GM12878 (cell line): ENCODE measurements at regions not wholly inside any gene's neighbourhood (a gene's known extent, or its start where the extent isn't known, plus 50 kb on each side); places are given as distances from the start of the nearest gene placed in this dataset.

ENCODE experiments used
- ATAC-seq: fragments of 200-7000 bp; cut with Tn5 transposase; 3 replicates; pipeline ENCODE4 v1.9.1; 2020; ENCODE audit warnings: mild to moderate bottlenecking, moderate library complexity
- BruUV-seq: library from RNA; stranded (reverse); fragments of 400-500 nt; replicated peaks from 2 replicates; lab custom pipeline; 2021; lab: Mats Ljungman, UMichigan
- CTCF ChIA-PET: fragments of 300-600 bp; sonication (Branson Sonifier 250); formaldehyde crosslinking; extraction: SDS; loops from one replicate; lab custom pipeline; 2021; ENCODE audit warnings: inconsistent platforms; lab: Yijun Ruan, JAX
- POLR2A ChIA-PET: fragments of 350-600 bp; formaldehyde crosslinking; extraction: SDS; loops from one replicate; lab custom pipeline; 2021; ENCODE audit warnings: inconsistent platforms; lab: Charles Lee
- RAD21 ChIA-PET: fragments of 300-600 bp; sonication (Branson Sonifier 250); formaldehyde crosslinking; loops from one replicate; lab custom pipeline; 2023; ENCODE audit warnings: antibody characterized with exemption; ENCODE audit not compliant: unreplicated experiment; lab: Charles Lee
- SMC1A ChIA-PET: fragments of 300-600 bp; sonication (Branson Sonifier 250); formaldehyde crosslinking; loops from one replicate; lab custom pipeline; 2023; ENCODE audit not compliant: unreplicated experiment, uncharacterized antibody; lab: Charles Lee
- DNase-seq: peaks from one replicate; pipeline ENCODE4 v3.0.0-alpha.2; 2011; ENCODE audit warnings: low read depth, low spot score
- FAIRE-seq: peaks from 3 replicates; lab custom pipeline; 2011; peaks lifted over from hg19 to GRCh38; lab: Jason Lieb, UNC
- H2AFZ ChIP-seq: 2 replicates; pipeline ENCODE4 v1.6.0; 2011; ENCODE audit warnings: low read depth, low read length, control low read depth; ENCODE audit not compliant: control insufficient read depth
- H3K27ac ChIP-seq: 2 replicates; pipeline ENCODE4 v1.5.1; 2011; ENCODE audit warnings: control low read depth; ENCODE audit not compliant: control insufficient read depth, insufficient read depth
- H3K27me3 ChIP-seq, 2 experiments: replicated peaks in 1 of 2; 2 replicates each; pipeline versions ENCODE4 v1.6.0 to v1.6.1; 2011; ENCODE audit warnings: low read length in 1 of 2; ENCODE audit not compliant: control insufficient read depth in 2 of 2, insufficient read depth in 2 of 2
- H3K36me3 ChIP-seq, 2 experiments: 2 replicates each; pipeline ENCODE4 v1.5.1; 2011; ENCODE audit warnings: low read length in 1 of 2; ENCODE audit not compliant: control insufficient read depth in 2 of 2, insufficient read depth in 2 of 2
- H3K4me1 ChIP-seq: 2 replicates; pipeline ENCODE4 v1.6.1; 2011; ENCODE audit warnings: mild to moderate bottlenecking, low read length, moderate library complexity, mixed read lengths; ENCODE audit not compliant: control insufficient read depth, insufficient read depth
- H3K4me2 ChIP-seq: 2 replicates; pipeline ENCODE4 v1.6.0; 2011; ENCODE audit warnings: control low read depth; ENCODE audit not compliant: control insufficient read depth, insufficient read depth
- H3K4me3 ChIP-seq: fragments of 200-600 bp; sonication (generic); 2 replicates; pipeline ENCODE4 v1.5.1; 2016
- H3K79me2 ChIP-seq: 2 replicates; pipeline ENCODE4 v1.6.0; 2011; ENCODE audit warnings: low read length; ENCODE audit not compliant: control insufficient read depth, insufficient read depth
- H3K9ac ChIP-seq: 2 replicates; pipeline ENCODE4 v1.8.0; 2011; ENCODE audit warnings: low read length, control low read depth, mixed read lengths; ENCODE audit not compliant: control insufficient read depth, insufficient read depth
- H3K9me3 ChIP-seq: replicated peaks from 3 replicates; pipeline ENCODE4 v1.5.1; 2011; ENCODE audit warnings: mild to moderate bottlenecking, low read length; ENCODE audit not compliant: control insufficient read depth, insufficient read depth
- H4K20me1 ChIP-seq: 2 replicates; pipeline ENCODE4 v1.6.0; 2011; ENCODE audit not compliant: control insufficient read depth, insufficient read depth
- E2F8 ChIP-seq: fragments of 450-650 bp; IDR thresholded peaks from 2 replicates; pipeline ENCODE4 v1.6.1; 2018; ENCODE audit warnings: mild to moderate bottlenecking, low read depth, moderate library complexity; ENCODE audit not compliant: partially characterized antibody
- LARP7 ChIP-seq: fragments of 450-650 bp; IDR thresholded peaks from 2 replicates; pipeline ENCODE4 v1.6.1; 2017; ENCODE audit warnings: mild to moderate bottlenecking
- NR2C1 ChIP-seq: fragments of 450-650 bp; IDR thresholded peaks from 2 replicates; pipeline ENCODE4 v1.6.1; 2017; ENCODE audit warnings: antibody characterized with exemption, mild to moderate bottlenecking, moderate library complexity
- SUZ12 ChIP-seq: fragments of 200-600 bp; sonication (generic); IDR thresholded peaks from one replicate; pipeline ENCODE4 v1.6.1; 2018; ENCODE audit warnings: antibody characterized with exemption, mild to moderate bottlenecking; ENCODE audit not compliant: unreplicated experiment
- ZNF207 ChIP-seq: fragments of 450-650 bp; IDR thresholded peaks from 2 replicates; pipeline ENCODE4 v1.6.1; 2014; ENCODE audit warnings: antibody characterized with exemption, mild to moderate bottlenecking, borderline replicate concordance
- ZNF592 ChIP-seq: fragments of 450-650 bp; IDR thresholded peaks from 2 replicates; pipeline ENCODE4 v1.6.1; 2017; ENCODE audit warnings: mild to moderate bottlenecking, moderate library complexity
- WGBS: methylation state at CpG from one replicate; pipeline ENCODE4 v1.1.6; 2016; ENCODE audit warnings: low lambda C conversion rate; ENCODE audit not compliant: insufficient replicate concordance, insufficient coverage; ENCODE audit errors: missing lambda C conversion rate; 5-methylcytosine and 5-hydroxymethylcytosine counted together
- in situ Hi-C: fragments of 300-500 bp; cut with MboI; formaldehyde crosslinking; loops from 9 replicates; pipeline ENCODE4 v1.14.3; 2018; ENCODE audit warnings: mixed read lengths
- intact Hi-C: fragments of 100-400 bp; cut with micrococcal nuclease; formaldehyde crosslinking; loops from one replicate; pipeline ENCODE4 v1.14.2; 2022; ENCODE audit not compliant: unreplicated experiment

- no peak for TF ChIP-seq ZNF592
- TF ChIP-seq ZNF207, result no peak
- TF ChIP-seq LARP7, result no peak
Observed at GRCh38 chr3:106348139-106348690, 479.4 kb upstream of the CBLB start (continued).

GRCh38 chr3:106349191-106349881 lies 480.5 kb upstream of the CBLB start:
- H3K79me2 ChIP-seq, result no peaks in the 10 kb centered on the region
- no peaks in the 10 kb centered on the region; the same call in none of the 3 replicates for H3K9me3 ChIP-seq
- intact Hi-C loops (no loop called here), in situ Hi-C loops (no loop called here)
- no peak overlapping the region for H3K4me2 ChIP-seq
- no peak overlapping the region for H3K9ac ChIP-seq
- no peaks in the 10 kb centered on the region for H3K4me1 ChIP-seq
- BruUV-seq, result no TSS peak
- RAD21 ChIA-PET, result interaction anchor here (0.8 to 1.1 kb wide), 2 partner anchors 13 to 15 kb away, joined by 3 read pairs; no protein-coding TSS in a partner anchor
- H3K36me3 ChIP-seq, result no peaks in the 10 kb centered on the region
- no peak overlapping the region for H3K4me3 ChIP-seq
- ATAC-seq (no peak), FAIRE-seq (no peak), DNase-seq (no peak)
- H3K27ac ChIP-seq, result no peak overlapping the region
- 50% methylated on average over 2 of the region's 2 CpGs for WGBS
- SMC1A ChIA-PET, result interaction anchor here (0.9 to 1.8 kb wide), 9 partner anchors 14 to 160 kb away, joined by 3 to 6 read pairs (median 4); no protein-coding TSS in a partner anchor
- no peaks in the 10 kb centered on the region for H4K20me1 ChIP-seq
- CTCF ChIA-PET, result interaction anchor here (0.6 to 1.6 kb wide), 4 partner anchors 20 to 660 kb away, joined by 3 read pairs; no protein-coding TSS in a partner anchor
- TF ChIP-seq NR2C1, result no peak
- TF ChIP-seq SUZ12, result no peak
- no peak for TF ChIP-seq E2F8
- POLR2A ChIA-PET, result interaction anchor here (0.5 to 0.8 kb wide), 2 partner anchors 92 to 165 kb away, joined by 3 read pairs; no protein-coding TSS in a partner anchor
- H3K27me3 ChIP-seq, result no peaks in the 10 kb centered on the region
- H2AFZ ChIP-seq, result no peak overlapping the region
